Osteoblast (primary cell): ENCODE measurements at regions not wholly inside any gene's neighbourhood (a gene's known extent, or its start where the extent isn't known, plus 50 kb on each side); places are given as distances from the start of the nearest gene placed in this dataset.

ENCODE experiments used
- DNase-seq: peaks from one replicate; pipeline ENCODE4 v3.0.0; 2011; ENCODE audit warnings: low spot score, mixed read lengths; ENCODE audit not compliant: insufficient read length; ENCODE audit errors: missing footprints
- H2AFZ ChIP-seq: 2 replicates; pipeline ENCODE4 v1.6.0; 2011; ENCODE audit warnings: mild to moderate bottlenecking, low read length
- H3K27ac ChIP-seq: 2 replicates; pipeline ENCODE4 v1.5.1; 2011; ENCODE audit warnings: mild to moderate bottlenecking, low read depth, low read length, moderate library complexity
- H3K27me3 ChIP-seq: 2 replicates; pipeline ENCODE4 v1.6.0; 2012; ENCODE audit warnings: mild to moderate bottlenecking, control low read depth, inconsistent platforms, low read length, moderate library complexity; ENCODE audit not compliant: insufficient read depth
- H3K36me3 ChIP-seq: 2 replicates; pipeline ENCODE4 v1.5.1; 2011; ENCODE audit warnings: mild to moderate bottlenecking, low read length, control low read depth, moderate library complexity; ENCODE audit not compliant: insufficient read depth
- H3K4me1 ChIP-seq: 2 replicates; pipeline ENCODE4 v1.5.1; 2011; ENCODE audit warnings: mild to moderate bottlenecking, low read length, control low read depth, moderate library complexity; ENCODE audit not compliant: insufficient read depth
- H3K4me2 ChIP-seq: 2 replicates; pipeline ENCODE4 v1.6.0; 2011; ENCODE audit warnings: mild to moderate bottlenecking, low read length; ENCODE audit not compliant: insufficient read depth
- H3K4me3 ChIP-seq: fragments of 200-600 bp; sonication (generic); 3 replicates; pipeline ENCODE4 v1.5.1; 2012; ENCODE audit warnings: mild to moderate bottlenecking, low read length, inconsistent platforms; ENCODE audit not compliant: insufficient read depth
- H3K79me2 ChIP-seq: 2 replicates; pipeline ENCODE4 v1.6.0; 2012; ENCODE audit warnings: mild to moderate bottlenecking, low read length, control low read depth, inconsistent platforms; ENCODE audit not compliant: insufficient read depth
- H3K9me3 ChIP-seq: 2 replicates; pipeline ENCODE4 v1.5.1; 2011; ENCODE audit warnings: low read depth, low read length, control low read depth
- H4K20me1 ChIP-seq: 2 replicates; pipeline ENCODE4 v1.6.0; 2012; ENCODE audit warnings: mild to moderate bottlenecking, low read length, control low read depth; ENCODE audit not compliant: insufficient read depth
- CTCF ChIP-seq: IDR thresholded peaks from 2 replicates; pipeline ENCODE4 v1.5.1; 2011; ENCODE audit warnings: mild to moderate bottlenecking, low read depth, low read length, moderate library complexity; ENCODE audit errors: extremely low read depth

- Histone ChIP-seq H2AFZ (no peak overlapping the region), H3K36me3 (no peaks in the 10 kb centered on the region), H3K4me3 (no peak overlapping the region), H3K9me3 (no peaks in the 10 kb centered on the region), H3K27ac (no peak overlapping the region), H4K20me1 (no peaks in the 10 kb centered on the region), H3K27me3 (no peaks in the 10 kb centered on the region), H3K4me1 (no peaks in the 10 kb centered on the region), H3K79me2 (no peaks in the 10 kb centered on the region), H3K4me2 (no peak overlapping the region)
- no peak for TF ChIP-seq CTCF
- no peak for DNase-seq
Observed at GRCh38 chr4:84032372-84032771, 466.7 kb downstream of the NKX6-1 start.

DNA sequence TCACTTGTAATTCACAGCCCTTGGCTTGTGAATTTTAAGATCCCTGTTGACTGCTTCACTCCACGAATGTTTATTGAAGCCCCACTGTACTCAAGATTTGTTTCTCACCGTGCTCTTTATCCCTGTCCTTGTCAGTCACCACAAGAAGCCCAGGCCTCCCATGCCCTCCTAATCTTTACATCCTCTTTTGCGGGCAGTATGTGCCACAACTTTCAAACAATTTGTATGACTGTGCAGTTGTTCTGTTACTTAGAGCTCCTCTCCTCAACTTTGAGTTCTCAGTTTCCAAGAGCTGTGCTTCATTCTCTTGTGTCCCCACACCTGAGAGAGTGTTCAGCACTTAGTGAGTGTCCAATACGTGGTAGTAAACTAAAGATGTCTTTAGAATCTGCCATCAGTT, 467.7 kb downstream of the NKX6-1 start:
- TF ChIP-seq CTCF: no peak
- Histone ChIP-seq H2AFZ (no peak overlapping the region), H3K4me1 (no peaks in the 10 kb centered on the region), H3K27me3 (no peaks in the 10 kb centered on the region), H3K4me3 (no peak overlapping the region), H3K27ac (no peak overlapping the region), H3K9me3 (no peaks in the 10 kb centered on the region), H4K20me1 (no peaks in the 10 kb centered on the region), H3K79me2 (no peaks in the 10 kb centered on the region), H3K36me3 (no peaks in the 10 kb centered on the region), H3K4me2 (no peak overlapping the region)
- no peak for DNase-seq

- Histone ChIP-seq H3K27me3 (no peaks in the 10 kb centered on the region), H3K4me2 (no peak overlapping the region), H3K4me1 (no peaks in the 10 kb centered on the region), H3K36me3 (no peaks in the 10 kb centered on the region), H3K4me3 (no peak overlapping the region), H4K20me1 (no peaks in the 10 kb centered on the region), H2AFZ (no peak overlapping the region), H3K9me3 (no peaks in the 10 kb centered on the region), H3K79me2 (no peaks in the 10 kb centered on the region), H3K27ac (no peak overlapping the region)
- TF ChIP-seq CTCF: no peak
- DNase-seq: no peak
Observed at GRCh38 chr4:84028340-84028739, 470.8 kb downstream of the NKX6-1 start.

DNA sequence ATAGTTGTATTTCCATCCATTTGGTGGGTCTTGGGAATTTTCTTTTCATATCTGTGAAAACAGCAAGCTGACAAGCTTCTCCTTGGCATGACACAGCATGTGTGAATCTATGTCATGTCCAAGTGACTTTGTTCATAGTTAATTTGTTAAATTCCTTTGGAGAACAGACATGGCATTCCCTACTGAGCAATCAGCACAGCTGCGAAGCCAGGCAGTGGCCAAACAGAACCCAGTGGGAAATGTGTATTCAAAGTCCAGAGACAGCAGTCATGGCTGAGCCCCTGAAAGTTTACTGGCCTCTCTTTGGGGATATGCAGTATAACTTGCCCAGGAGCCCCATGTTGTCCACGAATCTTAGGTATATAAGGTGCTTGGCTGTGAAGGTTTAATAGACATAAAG, 474.7 kb downstream of the NKX6-1 start:
- Histone ChIP-seq H3K27ac (no peak overlapping the region), H3K9me3 (no peaks in the 10 kb centered on the region), H3K4me3 (no peak overlapping the region), H3K79me2 (no peaks in the 10 kb centered on the region), H3K36me3 (no peaks in the 10 kb centered on the region), H3K4me2 (no peak overlapping the region), H3K27me3 (no peaks in the 10 kb centered on the region), H3K4me1 (no peaks in the 10 kb centered on the region), H4K20me1 (no peaks in the 10 kb centered on the region), H2AFZ (no peak overlapping the region)
- no peak for DNase-seq
- no peak for TF ChIP-seq CTCF
